OCI-LY3 (cell line): ENCODE measurements at regions not wholly inside any gene's neighbourhood (a gene's known extent, or its start where the extent isn't known, plus 50 kb on each side); places are given as distances from the start of the nearest gene placed in this dataset.

Source experiments
- H2AFZ ChIP-seq: fragments of 200-600, 300-600 bp; shearing (Covaris generic); 2 replicates; pipeline ENCODE4 v1.6.0; 2014; ENCODE audit warnings: antibody characterized with exemption, low read depth, low read length
- H3K27ac ChIP-seq: fragments of 200-600, 300-600 bp; sonication (generic); 2 replicates; pipeline ENCODE4 v1.5.1; 2014; ENCODE audit warnings: mild to moderate bottlenecking, low read length, moderate library complexity, mixed read lengths
- H3K27me3 ChIP-seq: fragments of 200-600, 300-600 bp; sonication (generic); 2 replicates; pipeline ENCODE4 v1.6.1; 2014; ENCODE audit warnings: low read depth, low read length, mixed read lengths
- H3K36me3 ChIP-seq: fragments of 200-600, 300-600 bp; sonication (generic); replicated peaks from 2 replicates; pipeline ENCODE3; 2014; ENCODE audit warnings: low read depth, low read length, mixed read lengths
- H3K4me1 ChIP-seq: fragments of 300-600, 200-600 bp; sonication (generic); 2 replicates; pipeline ENCODE4 v1.6.1; 2014; ENCODE audit warnings: low read length, mixed read lengths
- H3K4me2 ChIP-seq: fragments of 200-600, 300-600 bp; sonication (generic); 2 replicates; pipeline ENCODE4 v1.6.1; 2014; ENCODE audit warnings: low read length, mixed read lengths
- H3K4me3 ChIP-seq: fragments of 300-600, 200-600 bp; sonication (generic); 2 replicates; pipeline ENCODE4 v1.5.1; 2014; ENCODE audit warnings: antibody characterized with exemption, mild to moderate bottlenecking, low read length, moderate library complexity
- H3K79me2 ChIP-seq: fragments of 300-600, 200-600 bp; shearing (Covaris generic); 2 replicates; pipeline ENCODE4 v1.6.1; 2014; ENCODE audit warnings: mild to moderate bottlenecking, low read length, mixed read lengths
- H3K9ac ChIP-seq: fragments of 300-600, 200-600 bp; shearing (Covaris generic); 2 replicates; pipeline ENCODE4 v1.6.0; 2014; ENCODE audit warnings: mild to moderate bottlenecking, low read length, moderate library complexity
- H3K9me3 ChIP-seq: fragments of 200-600, 300-600 bp; shearing (Covaris generic); 2 replicates; pipeline ENCODE4 v1.6.1; 2014; ENCODE audit warnings: low read length, mixed read lengths; ENCODE audit not compliant: insufficient read depth
- H4K20me1 ChIP-seq: fragments of 200-600, 300-600 bp; sonication (generic); 2 replicates; pipeline ENCODE4 v1.6.1; 2016; ENCODE audit warnings: low read length, mixed read lengths; ENCODE audit not compliant: insufficient read depth
- CTCF ChIP-seq: fragments of 200-600, 300-600 bp; sonication (generic); IDR thresholded peaks from 2 replicates; pipeline ENCODE4 v1.5.1; 2014; ENCODE audit warnings: antibody characterized with exemption, low read length, low read depth
- EZH2phosphoT487 ChIP-seq: fragments of 200-600 bp; shearing (Covaris generic); IDR thresholded peaks from 2 replicates; pipeline ENCODE4 v1.6.1; 2018; ENCODE audit warnings: antibody characterized with exemption, mixed run types, low read depth

GRCh38 chr1:82932207-82932606, 1066.7 kb downstream of the TTLL7 start:
- TF ChIP-seq EZH2phosphoT487 (no peak), CTCF (no peak)
- Histone ChIP-seq H4K20me1 (no peaks in the 10 kb centered on the region), H3K9me3 (no peaks in the 10 kb centered on the region), H3K4me1 (no peaks in the 10 kb centered on the region), H3K4me2 (no peak overlapping the region), H3K27ac (no peak overlapping the region), H3K36me3 (no peaks in the 10 kb centered on the region), H3K27me3 (no peaks in the 10 kb centered on the region), H3K79me2 (no peaks in the 10 kb centered on the region), H2AFZ (no peak overlapping the region), H3K9ac (no peak overlapping the region), H3K4me3 (no peak overlapping the region)

GRCh38 chr1:82931006-82931405, 1067.9 kb downstream of the TTLL7 start:
- Histone ChIP-seq H3K36me3 (no peaks in the 10 kb centered on the region), H2AFZ (no peak overlapping the region), H4K20me1 (no peaks in the 10 kb centered on the region), H3K27me3 (no peaks in the 10 kb centered on the region), H3K4me3 (no peak overlapping the region), H3K79me2 (no peaks in the 10 kb centered on the region), H3K27ac (no peak overlapping the region), H3K9ac (no peak overlapping the region), H3K9me3 (no peaks in the 10 kb centered on the region), H3K4me2 (no peak overlapping the region), H3K4me1 (no peaks in the 10 kb centered on the region)
- TF ChIP-seq EZH2phosphoT487 = no peak
- no peak for TF ChIP-seq CTCF

- no peak for TF ChIP-seq EZH2phosphoT487
- TF ChIP-seq CTCF = no peak
- no peak overlapping the region for H3K27ac ChIP-seq
- H3K36me3 ChIP-seq = no peaks in the 10 kb centered on the region
- H3K4me2 ChIP-seq = no peak overlapping the region
- H3K9ac ChIP-seq = no peak overlapping the region
- H3K4me3 ChIP-seq = no peak overlapping the region
- H2AFZ ChIP-seq = no peak overlapping the region
- no peaks in the 10 kb centered on the region for H4K20me1 ChIP-seq
- H3K79me2 ChIP-seq = no peaks in the 10 kb centered on the region
- no peaks in the 10 kb centered on the region for H3K9me3 ChIP-seq
- H3K27me3 ChIP-seq = no peaks in the 10 kb centered on the region
- no peaks in the 10 kb centered on the region for H3K4me1 ChIP-seq
Observed at GRCh38 chr1:82927753-82928152, 1071.2 kb downstream of the TTLL7 start.

GRCh38 chr1:82924666-82925065, 1074.3 kb downstream of the TTLL7 start:
- no peaks in the 10 kb centered on the region for H3K36me3 ChIP-seq
- no peak overlapping the region for H3K4me3 ChIP-seq
- no peak overlapping the region for H2AFZ ChIP-seq
- peaks cover 18% of the 10 kb centered on the region for H3K4me1 ChIP-seq
- H4K20me1 ChIP-seq = no peaks in the 10 kb centered on the region
- TF ChIP-seq EZH2phosphoT487 = no peak
- no peak for TF ChIP-seq CTCF
- no peaks in the 10 kb centered on the region for H3K27me3 ChIP-seq
- no peak overlapping the region for H3K27ac ChIP-seq
- no peaks in the 10 kb centered on the region for H3K9me3 ChIP-seq
- no peak overlapping the region for H3K9ac ChIP-seq
- no peak overlapping the region for H3K4me2 ChIP-seq
- no peaks in the 10 kb centered on the region for H3K79me2 ChIP-seq
